HepG2 (cell line): ENCODE measurements at regions not wholly inside any gene's neighbourhood (a gene's known extent, or its start where the extent isn't known, plus 50 kb on each side); places are given as distances from the start of the nearest gene placed in this dataset.

Experiments
- AGO2 ChIP-seq: fragments of 200-400 bp; formaldehyde crosslinking; optimal IDR thresholded peaks from 2 replicates; pipeline ENCODE3; 2017; ENCODE audit warnings: mild to moderate bottlenecking, low read depth, low read length, moderate library complexity
- CERS6 ChIP-seq: sonication (generic); formaldehyde crosslinking; IDR thresholded peaks from 2 replicates; pipeline ENCODE4 v1.5.0; 2020; ENCODE audit warnings: missing genetic modification reagents
- FOXK2 ChIP-seq: fragments of 450-650 bp; IDR thresholded peaks from 2 replicates; pipeline ENCODE4 v1.6.1; 2016
- ISL2 ChIP-seq: sonication (generic); formaldehyde crosslinking; IDR thresholded peaks from 2 replicates; pipeline ENCODE4 v1.5.0; 2020; ENCODE audit warnings: missing genetic modification reagents
- KLF15 ChIP-seq: sonication (generic); formaldehyde crosslinking; IDR thresholded peaks from 2 replicates; pipeline ENCODE4 v1.8.1; 2023; ENCODE audit warnings: borderline replicate concordance, mild to moderate bottlenecking, inconsistent platforms, missing genetic modification reagents, mixed read lengths
- LCORL ChIP-seq, 2 experiments: fragments of 450-650 bp in 1 of 2; sonication (generic) in 1 of 2; formaldehyde crosslinking in 1 of 2; IDR thresholded peaks; 2 replicates each; pipeline versions ENCODE4 v1.5.0 to v1.6.1; 2017 to 2020; ENCODE audit warnings: antibody characterized with exemption in 1 of 2, missing genetic modification reagents in 1 of 2
- MAF1 ChIP-seq: sonication (generic); formaldehyde crosslinking; IDR thresholded peaks from 2 replicates; pipeline ENCODE4 v1.5.0; 2020; ENCODE audit warnings: missing genetic modification reagents, borderline replicate concordance
- RERE ChIP-seq: IDR thresholded peaks from 2 replicates; pipeline ENCODE4 v1.6.1; 2016; ENCODE audit warnings: low read depth, missing genetic modification reagents, missing compliant biosample characterization
- ZBTB37 ChIP-seq: sonication (generic); formaldehyde crosslinking; IDR thresholded peaks from 2 replicates; pipeline ENCODE4 v1.4.0; 2020; ENCODE audit warnings: mild to moderate bottlenecking, missing genetic modification reagents
- ZFP41 ChIP-seq: sonication (generic); formaldehyde crosslinking; IDR thresholded peaks from 2 replicates; pipeline ENCODE4 v1.4.0; 2020; ENCODE audit warnings: mild to moderate bottlenecking, missing genetic modification reagents, borderline replicate concordance
- ZNF12 ChIP-seq: sonication (generic); formaldehyde crosslinking; IDR thresholded peaks from 2 replicates; pipeline ENCODE4 v1.5.0; 2020; ENCODE audit warnings: missing genetic modification reagents
- ZNF121 ChIP-seq: sonication (generic); formaldehyde crosslinking; IDR thresholded peaks from 2 replicates; pipeline ENCODE4 v1.5.0; 2020; ENCODE audit warnings: mild to moderate bottlenecking, missing genetic modification reagents
- ZNF160 ChIP-seq: sonication (generic); formaldehyde crosslinking; IDR thresholded peaks from 2 replicates; pipeline ENCODE4 v1.8.0; 2022; ENCODE audit warnings: mild to moderate bottlenecking, inconsistent platforms, missing genetic modification reagents
- ZNF264 ChIP-seq: sonication (generic); formaldehyde crosslinking; IDR thresholded peaks from 2 replicates; pipeline ENCODE4 v1.4.0; 2020; ENCODE audit warnings: missing genetic modification reagents
- ZNF317 ChIP-seq: sonication (generic); formaldehyde crosslinking; IDR thresholded peaks from 2 replicates; pipeline ENCODE4 v1.5.0; 2020; ENCODE audit warnings: mild to moderate bottlenecking, missing genetic modification reagents
- ZNF362 ChIP-seq: sonication (generic); formaldehyde crosslinking; IDR thresholded peaks from 2 replicates; pipeline ENCODE4 v1.4.0; 2020; ENCODE audit warnings: missing genetic modification reagents, mild to moderate bottlenecking, borderline replicate concordance
- ZNF430 ChIP-seq: sonication (generic); formaldehyde crosslinking; IDR thresholded peaks from 2 replicates; pipeline ENCODE4 v1.9.0; 2021; ENCODE audit warnings: mild to moderate bottlenecking, missing genetic modification reagents
- ZNF44 ChIP-seq: sonication (generic); formaldehyde crosslinking; IDR thresholded peaks from 2 replicates; pipeline ENCODE4 v1.5.1; 2020; ENCODE audit warnings: mild to moderate bottlenecking, missing genetic modification reagents
- ZNF549 ChIP-seq: sonication (generic); formaldehyde crosslinking; IDR thresholded peaks from 2 replicates; pipeline ENCODE4 v1.5.0; 2020; ENCODE audit warnings: missing genetic modification reagents
- ZNF883 ChIP-seq: sonication (generic); formaldehyde crosslinking; IDR thresholded peaks from 2 replicates; pipeline ENCODE4 v1.5.1; 2020; ENCODE audit warnings: mild to moderate bottlenecking, missing genetic modification reagents; ENCODE audit errors: not compliant biosample characterization

GRCh38 chr1:121586369-121587229, 401.8 kb downstream of the SRGAP2C start (continued):
- TF ChIP-seq ZNF264 (CRISPR knock-in tag) (peak; percentile 95), AGO2 (no peak), LCORL (IDR thresholded peaks at IDR 0.05) (no peak), LCORL (CRISPR knock-in tag; IDR thresholded peaks at IDR 0.05) (peak; percentile 43; the same call in 1 of the 2 replicates), ZFP41 (CRISPR knock-in tag) (no peak), KLF15 (CRISPR knock-in tag) (no peak), ZNF883 (CRISPR knock-in tag) (no peak), ZNF430 (no peak), ZNF317 (CRISPR knock-in tag) (no peak), ISL2 (peak; percentile 89), ZNF121 (CRISPR knock-in tag) (no peak; the same call in 1 of the 2 replicates), ZNF549 (CRISPR knock-in tag) (no peak), ZNF362 (peak; percentile 35; the same call in 1 of the 2 replicates), ZNF160 (no peak; the same call in 1 of the 2 replicates), RERE (CRISPR knock-in tag) (peak; percentile 71), FOXK2 (no peak), CERS6 (0 out of 2 replicates have a peak, but pooled peaks have one; percentile 37), MAF1 (CRISPR knock-in tag) (no peak), ZNF12 (CRISPR knock-in tag) (peak; percentile 43; the same call in 1 of the 2 replicates), ZNF44 (CRISPR knock-in tag) (peak; percentile 74; the same call in 1 of the 2 replicates), ZBTB37 (CRISPR knock-in tag) (no peak)
